ENCODE measurements at regions not wholly inside any gene's neighbourhood (a gene's known extent, or its start where the extent isn't known, plus 50 kb on each side); places are given as distances from the start of the nearest gene placed in this dataset.

GRCh38 chr6:134766497-134766896, 183.4 kb downstream of the ALDH8A1 start:
- no peak for TF ChIP-seq CTCF (IDR thresholded peaks at IDR 0.05)
- TF ChIP-seq POLR2A (IDR thresholded peaks at IDR 0.05) = no peak

Measured in suprapubic skin (tissue), 3 donors.